ENCODE measurements at regions not wholly inside any gene's neighbourhood (a gene's known extent, or its start where the extent isn't known, plus 50 kb on each side); places are given as distances from the start of the nearest gene placed in this dataset.

DNA sequence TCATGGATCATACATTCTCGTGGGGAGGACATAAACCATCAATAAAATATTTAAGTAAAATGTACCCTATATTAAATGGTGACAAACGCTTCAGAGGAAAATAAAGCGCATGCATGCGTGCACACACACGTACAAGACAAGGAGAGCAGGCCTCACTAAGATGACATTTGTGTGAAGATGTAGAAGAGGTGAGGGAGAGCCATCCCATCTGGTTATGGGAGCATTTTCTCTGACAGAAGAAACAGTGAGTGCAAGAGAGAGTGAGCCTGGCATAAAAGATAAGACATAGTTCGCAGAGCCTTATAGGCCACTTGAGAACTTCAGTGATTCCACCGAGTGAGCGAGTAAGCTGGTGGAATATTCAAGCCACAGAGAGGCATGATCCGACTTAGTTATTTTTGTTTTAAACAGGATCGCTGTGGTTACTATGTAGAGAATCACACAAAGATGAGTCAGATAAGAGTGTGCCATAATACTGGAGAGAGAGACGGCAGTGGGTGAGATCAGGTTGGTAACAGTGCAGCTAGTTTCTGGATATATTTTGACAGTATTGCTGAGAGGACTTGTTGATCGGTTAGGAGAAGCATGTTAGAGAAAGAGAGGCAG, 624.2 kb downstream of the PLPP3 start:
- no peak for DNase-seq

DNA sequence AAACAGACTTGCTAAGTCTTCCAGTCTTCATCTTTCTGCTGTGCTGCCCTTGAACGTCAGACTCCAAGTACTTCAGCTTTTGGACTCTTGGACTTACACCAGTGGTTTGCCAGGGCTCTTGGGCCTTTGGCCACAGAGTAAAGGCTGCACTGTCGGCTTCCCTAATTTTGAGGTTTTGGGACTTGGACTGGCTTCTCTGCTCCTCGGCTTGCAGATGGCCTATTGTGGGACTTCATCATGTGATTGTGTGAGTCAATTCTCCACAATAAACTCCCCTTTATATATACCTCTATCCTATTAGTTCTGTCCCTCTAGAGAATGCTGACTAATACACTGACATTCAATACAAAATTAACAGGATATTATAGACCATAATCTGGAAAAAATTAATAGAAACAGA, 628.1 kb downstream of the PLPP3 start:
- DNase-seq: no peak

DNA sequence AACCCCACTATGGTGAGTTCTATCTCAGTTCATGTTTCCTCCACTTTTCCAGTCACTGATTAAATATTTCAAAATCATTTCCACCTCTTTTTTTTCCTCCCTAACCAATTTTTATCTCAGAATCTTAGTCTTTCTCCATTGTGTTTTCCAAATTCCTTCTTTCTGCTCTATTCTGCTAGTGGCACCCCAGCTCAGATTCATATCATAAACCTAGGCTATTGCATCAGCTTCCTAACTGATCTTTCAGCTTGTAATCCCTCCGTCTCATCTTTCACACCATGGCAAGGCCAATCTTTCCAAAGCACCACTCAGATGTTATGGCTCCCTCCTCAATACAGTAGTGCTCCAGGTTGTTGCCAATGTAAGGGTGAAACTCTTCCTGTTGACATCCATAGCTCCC, 631.9 kb downstream of the PLPP3 start:
- DNase-seq: no peak

DNA sequence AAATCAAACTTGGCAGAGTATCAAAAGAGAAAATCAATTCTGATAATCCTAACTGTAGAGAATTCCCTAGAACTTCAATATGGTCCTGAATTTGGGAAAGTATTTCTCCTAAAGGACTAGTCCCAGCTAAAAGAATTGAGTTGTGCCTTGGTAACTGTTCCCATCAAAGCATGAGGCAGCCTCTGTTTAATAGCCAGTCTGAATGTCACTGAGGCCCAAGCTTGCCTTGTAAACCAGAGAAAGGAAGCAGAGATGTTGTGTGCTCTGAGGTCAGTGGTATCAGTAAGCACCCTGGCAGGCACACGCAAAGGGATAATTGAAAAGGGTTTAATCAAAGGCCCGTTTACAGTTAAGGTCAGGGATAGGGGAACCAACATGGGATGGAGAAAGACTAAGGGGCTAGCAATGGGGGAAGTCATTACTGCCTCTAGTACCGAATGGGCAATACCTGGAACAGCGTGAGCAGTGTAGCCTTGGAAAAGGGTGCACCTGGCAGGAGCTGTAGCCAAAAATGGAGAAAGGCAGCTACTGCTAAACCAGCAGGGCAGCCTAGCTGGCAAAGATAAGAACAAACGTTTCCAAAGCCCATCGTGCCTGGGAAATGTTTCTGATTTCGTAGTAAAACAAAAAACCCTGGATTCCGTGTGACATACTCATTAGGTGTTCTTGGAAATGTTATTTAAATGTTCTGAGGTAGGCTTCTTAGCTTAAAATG, 635.5 kb downstream of the PLPP3 start:
- no peak for DNase-seq

DNA sequence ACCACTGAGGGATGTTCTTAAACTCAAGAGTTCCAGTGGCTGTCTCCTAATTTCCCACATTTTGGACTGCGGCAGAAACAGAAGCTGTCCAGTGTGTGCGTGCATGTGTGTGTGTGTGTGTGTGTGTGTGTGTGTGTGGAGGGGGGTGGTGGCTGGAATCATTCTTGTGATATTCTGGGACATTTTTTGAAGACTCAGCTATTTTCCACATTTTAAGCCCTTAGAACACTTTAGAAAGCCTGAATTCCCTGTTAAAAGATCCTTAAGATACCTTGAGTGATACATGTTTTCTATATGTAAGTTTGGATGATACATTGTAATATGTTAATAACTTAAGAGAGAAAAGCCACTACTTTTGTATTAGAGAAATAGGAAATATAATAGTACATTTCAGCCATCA, 636.4 kb downstream of the PLPP3 start:
- no peak for DNase-seq

DNA sequence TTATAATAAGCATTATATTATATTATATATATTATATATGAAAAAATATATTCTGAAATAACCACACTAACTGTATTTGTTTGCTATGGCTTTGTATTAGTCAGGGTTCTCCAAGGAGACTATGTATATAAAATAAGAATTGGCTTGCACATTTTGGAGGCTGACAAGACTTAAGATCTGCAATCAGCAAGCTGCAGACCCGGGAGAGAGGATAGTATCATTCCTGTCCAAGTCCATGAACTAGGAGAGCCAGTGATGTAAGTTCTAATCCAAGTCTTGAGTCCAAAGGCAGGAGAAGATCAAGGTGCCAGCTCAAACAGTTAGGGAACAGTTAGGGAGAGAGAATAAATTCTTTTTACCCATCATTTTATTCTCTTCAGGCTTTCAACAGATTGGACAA, 639.5 kb downstream of the PLPP3 start:
- no peak for DNase-seq

DNA sequence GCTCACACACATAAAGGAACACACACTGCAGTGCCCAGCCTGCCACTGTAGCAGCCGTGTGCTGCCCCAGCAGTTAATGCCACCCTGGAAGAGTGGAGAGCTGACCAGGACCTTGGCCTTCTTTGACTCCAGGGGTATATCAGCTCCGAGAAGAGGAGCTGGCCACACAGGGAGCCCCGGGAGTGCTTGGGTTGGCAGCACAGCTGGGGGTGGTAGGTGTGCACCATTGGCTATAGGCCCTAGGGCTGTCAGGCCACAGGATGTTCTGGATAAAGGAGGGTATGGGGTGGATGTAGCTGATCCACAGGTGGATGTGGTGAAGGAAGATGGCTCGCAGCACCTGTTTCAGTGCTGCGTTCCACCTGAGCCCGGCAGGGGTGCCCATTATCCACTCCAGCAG, 640.5 kb downstream of the PLPP3 start:
- no peak for DNase-seq

DNA sequence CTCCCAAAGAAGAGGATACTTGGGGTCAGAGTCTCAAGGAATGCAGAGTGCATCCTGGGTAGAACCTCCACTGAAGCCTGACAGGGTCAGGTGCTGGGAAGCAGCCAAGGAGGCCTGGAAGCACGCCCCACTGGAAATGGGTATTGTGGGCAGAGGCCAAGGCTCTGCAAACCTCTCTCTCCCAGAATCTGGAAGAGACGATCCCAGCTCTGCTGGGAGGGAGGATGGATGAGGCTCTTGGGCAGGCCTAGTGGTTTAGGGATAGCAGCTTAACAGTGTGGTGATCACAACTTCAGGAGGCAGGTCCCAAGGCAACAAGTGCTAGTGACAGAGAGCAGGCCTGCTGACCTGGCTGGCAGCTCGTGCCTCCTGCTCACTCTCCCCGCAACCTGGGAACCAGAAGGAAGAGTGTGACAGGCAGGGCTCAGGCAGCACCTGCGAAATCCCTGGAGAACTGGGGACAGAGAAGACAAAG, 641.0 kb downstream of the PLPP3 start:
- no peak for DNase-seq

DNA sequence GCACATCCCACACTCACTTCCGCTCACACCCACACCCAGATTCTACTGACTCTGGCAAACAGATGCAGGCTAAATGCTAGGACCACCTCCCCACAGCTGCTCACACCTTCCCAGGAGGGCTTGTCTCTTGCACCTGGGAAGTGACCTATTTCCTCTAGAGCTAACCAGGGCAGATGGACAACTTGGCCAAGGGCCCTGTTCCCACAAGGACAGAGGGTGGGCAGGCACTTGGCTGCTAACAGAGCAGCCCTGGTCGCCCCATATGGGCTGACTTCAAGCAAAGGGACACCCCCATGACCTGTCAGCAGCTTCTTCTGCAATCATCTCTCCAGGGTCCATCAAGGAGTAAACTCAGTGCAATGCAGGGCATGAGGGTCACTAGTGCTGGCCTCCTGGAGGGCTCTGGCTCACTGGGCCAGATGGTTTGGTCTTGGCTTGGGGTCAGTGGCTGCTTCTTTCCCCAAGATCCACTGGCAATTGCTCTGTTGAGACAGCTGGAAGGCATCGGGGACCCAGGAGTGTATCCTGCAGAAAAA, 641.5 kb downstream of the PLPP3 start:
- DNase-seq: no peak

DNA sequence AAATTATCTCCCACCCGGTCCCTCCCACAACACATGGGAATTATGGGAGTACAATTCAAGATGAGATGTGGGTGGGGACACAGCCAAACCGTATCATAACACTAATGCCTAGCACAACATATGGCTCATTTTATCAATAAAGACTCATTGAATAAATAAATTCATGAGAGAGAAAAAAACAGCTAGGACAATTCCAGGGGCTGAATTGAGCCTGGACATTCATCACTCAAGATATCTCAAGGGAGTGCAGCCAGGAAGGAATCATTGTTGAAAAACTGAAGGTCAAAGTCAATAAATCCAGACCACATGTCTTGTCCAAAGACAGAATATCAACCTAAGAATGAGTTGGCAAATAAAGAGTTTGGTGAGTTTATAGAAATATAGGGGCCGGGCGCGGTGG, 644.1 kb downstream of the PLPP3 start:
- no peak for DNase-seq

DNA sequence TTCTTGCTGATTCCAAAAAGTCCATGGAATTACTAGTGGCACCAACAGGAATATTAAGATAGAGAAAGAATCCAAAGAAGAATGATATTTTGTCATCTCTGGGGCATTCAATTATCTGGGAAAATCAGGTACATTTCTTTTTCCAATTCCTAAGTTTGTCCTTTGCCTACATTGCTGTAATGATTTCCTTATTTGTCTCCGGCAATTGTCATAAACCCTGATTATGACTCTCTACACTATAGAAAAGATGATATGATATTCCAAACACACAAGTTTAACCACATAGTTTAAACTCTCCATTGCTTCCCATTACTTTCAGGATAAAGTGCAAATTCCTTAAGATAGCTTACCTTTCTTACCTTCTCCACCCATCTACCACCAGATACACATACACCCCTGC, 647.0 kb downstream of the PLPP3 start:
- DNase-seq: no peak

DNA sequence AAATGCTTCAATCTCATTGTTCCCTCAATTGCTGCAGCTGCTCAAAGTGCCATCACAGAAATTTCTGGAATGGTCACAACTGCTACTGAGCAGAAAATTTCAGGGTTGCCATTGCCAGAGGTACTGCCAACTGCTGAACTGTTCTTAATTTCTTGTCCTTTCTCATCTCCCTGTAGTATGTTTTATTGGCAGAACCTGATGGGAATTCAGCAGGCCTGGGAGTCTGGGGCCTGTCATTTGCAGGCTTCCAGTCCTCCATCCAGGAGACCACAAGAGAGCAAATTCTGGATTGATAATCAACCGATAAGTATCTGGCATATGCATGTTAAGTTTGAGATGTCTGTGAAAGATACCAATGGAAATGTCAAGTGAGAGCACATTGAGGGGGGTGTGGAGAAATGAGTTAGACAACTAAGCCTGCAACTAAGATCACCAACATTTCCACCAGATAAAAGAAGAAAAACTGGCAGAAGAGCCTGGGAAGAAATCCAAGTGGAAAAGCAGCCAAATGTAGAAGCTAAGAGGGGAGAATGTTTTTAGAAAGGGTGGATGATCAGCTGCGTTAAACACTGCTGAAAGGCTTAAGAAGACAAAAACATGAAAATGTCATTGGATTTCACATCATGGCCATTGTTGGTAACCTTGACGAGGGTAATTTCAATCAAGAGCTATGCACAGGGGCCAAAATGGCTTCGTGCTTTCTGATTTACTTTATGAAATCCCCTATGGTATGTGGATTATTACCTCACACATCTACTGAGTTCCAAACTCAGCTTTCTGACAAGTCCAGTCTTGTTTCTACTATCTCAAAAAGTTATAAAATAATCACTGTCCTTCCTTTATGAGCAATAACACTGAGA, 648.1 kb downstream of the PLPP3 start:
- DNase-seq: no peak

DNA sequence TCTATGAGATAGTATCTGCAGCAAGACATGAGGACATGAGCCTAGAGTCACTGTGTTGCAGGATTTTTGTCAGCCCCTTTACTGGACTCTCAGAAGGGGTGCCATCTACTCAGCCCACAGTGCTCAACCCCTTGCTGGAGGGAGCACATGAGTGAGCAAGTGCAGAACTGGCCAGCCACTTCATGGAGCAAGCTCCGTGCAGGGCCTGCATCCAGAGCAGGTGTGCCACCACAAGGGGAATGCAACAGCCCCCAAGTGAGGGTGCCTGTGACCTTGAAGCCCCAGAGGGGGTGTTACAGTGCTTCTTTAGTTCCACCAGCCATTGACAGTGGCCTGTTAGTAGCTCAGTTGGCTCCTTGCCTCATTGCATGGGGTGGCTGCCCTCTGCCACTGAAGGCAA, 649.7 kb downstream of the PLPP3 start:
- DNase-seq: no peak

DNA sequence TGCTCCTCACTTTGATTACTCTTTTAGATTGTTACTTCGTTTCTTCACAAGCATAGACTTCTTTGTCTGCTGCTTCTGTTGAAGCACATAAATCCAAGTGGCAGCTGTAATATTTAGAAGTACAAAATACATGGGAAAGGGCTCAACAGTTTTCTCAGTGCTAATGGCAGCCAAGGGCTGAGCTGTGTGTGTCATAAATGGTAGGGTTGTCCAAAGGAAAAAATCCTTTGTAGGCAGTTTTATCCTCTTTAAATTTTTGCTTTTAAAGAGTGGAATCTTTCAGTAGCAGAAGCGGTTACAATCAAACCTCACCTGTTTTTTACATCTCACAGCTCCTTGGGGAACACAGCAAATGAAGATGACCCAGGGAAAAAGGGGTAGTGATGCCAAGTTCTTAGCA, 650.8 kb downstream of the PLPP3 start:
- DNase-seq: no peak

DNA sequence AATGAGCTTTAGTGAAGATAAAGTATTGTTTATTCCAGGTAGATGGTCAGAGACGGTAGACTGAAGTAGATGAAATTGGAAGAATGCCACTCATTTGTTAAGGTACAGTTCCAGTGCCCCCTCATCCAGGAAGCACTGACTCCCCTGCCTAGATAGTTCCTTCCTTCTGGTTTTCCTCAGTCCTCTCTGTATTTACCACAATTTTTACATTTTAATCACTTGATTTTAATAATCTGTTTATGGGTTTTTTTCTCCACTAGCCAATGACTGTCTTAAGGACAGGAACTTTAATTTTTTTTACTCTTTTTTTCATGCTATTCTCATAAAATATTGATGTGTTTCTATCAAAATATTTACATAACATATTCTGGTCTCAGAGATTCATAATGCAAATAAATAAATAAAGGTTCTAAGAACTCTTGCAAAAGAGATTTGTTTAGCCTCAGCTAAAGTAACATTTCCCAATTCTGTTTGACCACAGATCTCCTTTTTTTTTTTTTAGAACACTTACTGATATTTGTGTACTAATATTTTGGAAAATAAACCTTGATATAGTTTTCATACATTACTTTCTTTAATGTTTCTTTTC, 651.6 kb downstream of the PLPP3 start:
- DNase-seq: no peak

DNA sequence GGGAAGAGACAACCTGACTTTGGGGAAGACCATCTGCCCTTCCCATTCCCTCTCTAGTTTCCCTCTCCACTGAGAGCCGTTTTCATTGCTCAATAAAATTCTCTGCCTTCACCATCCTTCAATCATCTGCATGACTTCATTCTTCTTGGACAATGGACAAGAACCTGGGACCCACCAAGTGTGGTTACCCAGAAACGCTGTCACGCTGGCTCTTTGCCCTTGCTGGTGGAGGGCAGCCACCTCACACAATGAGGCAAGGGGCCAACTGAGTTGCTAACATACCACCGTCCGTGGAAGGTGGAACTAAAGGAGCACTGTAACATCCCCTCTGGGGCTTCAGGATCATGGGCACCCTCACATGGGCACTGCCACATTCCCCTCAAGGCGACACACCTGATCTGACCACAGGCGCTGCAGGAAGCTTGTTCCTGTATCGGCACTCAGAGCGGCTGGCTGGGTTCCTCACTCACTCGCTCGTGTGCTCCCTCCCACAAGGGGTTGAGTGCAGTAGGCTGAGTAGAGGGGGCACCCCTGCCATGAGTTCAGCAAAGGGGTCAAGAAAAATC, 652.4 kb downstream of the PLPP3 start:
- no peak for DNase-seq

DNA sequence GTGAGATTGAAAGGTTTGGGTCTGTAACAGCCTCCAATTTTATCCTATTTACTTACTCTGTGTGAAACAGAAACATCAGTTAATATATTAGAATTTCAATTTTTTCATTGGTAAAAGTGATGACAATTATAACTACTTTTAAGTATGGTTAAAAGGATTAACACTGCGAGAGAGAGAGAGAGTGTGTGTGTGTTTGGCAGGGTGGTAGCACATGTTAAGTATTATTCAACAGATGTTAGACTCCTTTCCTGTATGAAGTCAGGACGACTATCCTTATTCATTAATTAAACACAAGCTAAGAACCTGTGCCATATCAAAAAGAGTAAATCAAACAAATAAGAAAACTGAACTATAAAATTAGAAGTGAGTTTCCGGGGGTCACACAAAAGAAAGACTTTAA, 662.5 kb downstream of the PLPP3 start:
- no peak for DNase-seq

DNA sequence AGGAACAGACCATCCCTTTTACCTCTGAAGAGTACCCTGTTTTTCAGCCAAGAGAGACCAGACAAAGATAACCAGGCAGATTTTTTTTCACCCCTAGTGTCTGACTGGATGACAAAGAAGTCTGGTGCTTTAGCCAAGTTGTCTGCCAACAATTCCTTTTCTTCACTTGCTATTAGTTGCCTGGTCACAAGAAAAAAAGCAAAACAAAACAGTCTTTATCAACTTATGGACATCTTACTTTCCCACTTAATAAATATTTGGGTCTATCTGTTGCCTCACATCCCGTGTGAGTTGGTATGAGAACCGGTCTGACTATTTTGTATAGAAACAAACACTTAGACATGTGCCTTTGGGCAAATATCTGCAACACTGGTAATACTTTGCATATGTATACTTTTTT, 662.9 kb downstream of the PLPP3 start:
- DNase-seq: no peak

DNA sequence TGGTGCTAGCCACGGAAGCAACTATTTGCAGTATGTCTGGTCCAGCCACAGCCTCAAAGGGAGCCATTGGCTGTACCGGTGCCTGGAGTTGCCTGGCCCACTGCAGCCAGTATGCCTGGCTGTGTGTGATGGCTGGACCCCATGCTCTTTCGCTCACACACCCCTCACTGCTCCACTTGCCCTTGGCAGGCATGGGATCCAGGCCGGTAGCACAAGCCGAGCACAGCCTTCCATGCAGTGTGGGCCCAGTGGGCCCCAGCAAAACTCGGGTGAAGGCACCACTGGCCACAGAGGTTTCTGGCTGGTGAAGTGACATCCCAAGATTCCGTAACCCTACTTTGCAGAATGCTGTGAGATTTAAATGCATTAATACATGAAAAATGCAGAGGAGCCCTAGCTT, 665.8 kb downstream of the PLPP3 start:
- DNase-seq: no peak

DNA sequence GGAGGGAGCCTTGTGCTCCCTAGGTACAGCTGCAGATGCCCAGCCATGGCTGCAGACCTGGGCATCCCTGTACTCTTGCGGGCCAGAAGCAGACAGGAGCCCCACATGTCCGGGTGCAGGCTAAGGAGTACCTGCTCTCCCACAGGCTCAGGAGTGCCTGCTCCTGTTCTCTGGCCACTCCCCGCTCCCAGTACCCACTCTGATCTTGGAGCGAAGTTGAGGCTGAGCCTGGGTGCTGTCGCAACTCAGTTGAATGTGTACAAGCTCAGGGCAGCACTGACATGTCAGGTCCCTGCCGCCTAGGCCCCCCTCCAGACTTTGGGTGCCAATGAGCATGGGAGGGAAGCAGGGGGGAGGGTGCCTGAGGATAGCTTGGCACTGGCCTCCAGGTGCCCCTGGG, 666.9 kb downstream of the PLPP3 start:
- no peak for DNase-seq

DNA sequence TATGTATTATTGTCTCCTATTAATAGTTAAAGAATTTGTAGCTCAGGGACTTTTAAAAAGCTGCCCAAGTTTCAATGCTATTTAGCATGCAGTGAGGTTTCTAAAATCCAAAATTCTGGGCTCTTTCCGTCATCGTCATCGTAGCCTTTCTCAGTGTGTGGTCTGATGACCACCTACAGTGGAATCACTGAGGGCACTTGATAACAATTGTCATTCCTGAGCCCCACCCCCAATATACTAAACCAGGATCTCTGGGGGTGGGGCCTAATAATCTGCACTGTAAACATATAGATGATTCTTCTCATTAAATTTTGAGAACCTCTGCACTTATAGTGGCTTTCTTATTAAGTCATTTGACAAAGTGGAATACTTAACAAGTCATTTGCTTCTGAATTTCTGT, 674.8 kb downstream of the PLPP3 start:
- DNase-seq: no peak

DNA sequence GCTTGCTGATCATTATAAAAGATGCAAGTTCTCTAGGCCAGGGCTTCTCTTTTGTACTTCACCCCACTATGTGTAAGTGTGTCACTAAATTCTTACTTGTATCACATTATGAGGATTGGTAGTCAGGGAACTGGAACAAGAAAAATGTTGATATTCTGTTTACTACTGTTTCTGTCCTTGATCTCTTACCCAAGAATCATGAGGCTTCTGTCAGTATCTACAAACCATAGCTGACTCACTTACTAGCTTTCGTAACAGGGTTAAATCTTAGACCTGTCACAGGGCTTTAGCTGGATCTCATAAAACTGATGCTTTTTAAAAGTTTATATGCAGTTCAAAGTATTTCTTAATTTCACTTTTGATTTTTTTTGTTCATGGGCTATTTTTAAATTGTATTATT, 681.2 kb downstream of the PLPP3 start:
- DNase-seq: no peak

DNA sequence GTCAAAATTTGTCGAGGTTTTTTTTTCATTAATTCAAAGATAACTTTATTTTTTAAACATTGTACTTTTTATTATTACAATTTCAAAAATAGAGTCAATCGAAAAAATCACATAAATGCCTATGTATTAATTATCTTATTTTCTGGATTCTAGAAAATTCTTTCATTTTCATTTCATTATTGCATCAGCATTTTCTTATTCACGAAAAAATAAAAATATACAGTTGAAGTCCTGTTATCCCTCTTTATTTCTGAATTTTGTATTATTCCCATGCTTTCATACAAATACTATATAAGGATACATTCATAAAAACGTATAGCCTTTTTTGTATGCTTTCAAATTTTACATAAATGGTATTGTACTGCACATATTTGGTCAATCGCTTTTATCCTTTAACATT, 681.0 kb upstream of the USP24 start:
- DNase-seq: no peak
